ENCODE measurements at regions not wholly inside any gene's neighbourhood (a gene's known extent, or its start where the extent isn't known, plus 50 kb on each side); places are given as distances from the start of the nearest gene placed in this dataset.

DNA sequence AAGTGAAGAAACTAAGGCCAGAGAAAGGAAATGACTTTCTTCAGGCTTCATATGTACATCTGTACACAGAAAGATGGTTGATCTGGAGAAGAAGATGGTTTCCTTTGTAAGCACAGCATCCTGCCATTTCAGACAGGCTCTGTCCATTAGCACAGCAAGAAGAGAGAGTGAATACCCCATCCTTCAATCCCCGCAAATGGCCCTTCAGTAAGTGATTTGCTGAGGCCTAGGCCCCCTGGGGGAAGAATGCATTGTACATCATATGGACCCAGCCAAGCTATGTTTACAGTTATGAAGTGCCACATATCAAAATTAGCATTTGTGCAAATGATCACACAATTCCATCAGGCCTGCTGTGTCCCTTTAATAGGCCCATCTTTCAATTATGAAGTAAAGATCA is 657.4 kb downstream of the BRINP1 start:
- no peak for DNase-seq
- TF ChIP-seq EP300 (IDR thresholded peaks at IDR 0.05) (no peak), POLR2AphosphoS5 (IDR thresholded peaks at IDR 0.05) (no peak), POLR2A (IDR thresholded peaks at IDR 0.05) (no peak)
- TF ChIP-seq, protein P1, sequence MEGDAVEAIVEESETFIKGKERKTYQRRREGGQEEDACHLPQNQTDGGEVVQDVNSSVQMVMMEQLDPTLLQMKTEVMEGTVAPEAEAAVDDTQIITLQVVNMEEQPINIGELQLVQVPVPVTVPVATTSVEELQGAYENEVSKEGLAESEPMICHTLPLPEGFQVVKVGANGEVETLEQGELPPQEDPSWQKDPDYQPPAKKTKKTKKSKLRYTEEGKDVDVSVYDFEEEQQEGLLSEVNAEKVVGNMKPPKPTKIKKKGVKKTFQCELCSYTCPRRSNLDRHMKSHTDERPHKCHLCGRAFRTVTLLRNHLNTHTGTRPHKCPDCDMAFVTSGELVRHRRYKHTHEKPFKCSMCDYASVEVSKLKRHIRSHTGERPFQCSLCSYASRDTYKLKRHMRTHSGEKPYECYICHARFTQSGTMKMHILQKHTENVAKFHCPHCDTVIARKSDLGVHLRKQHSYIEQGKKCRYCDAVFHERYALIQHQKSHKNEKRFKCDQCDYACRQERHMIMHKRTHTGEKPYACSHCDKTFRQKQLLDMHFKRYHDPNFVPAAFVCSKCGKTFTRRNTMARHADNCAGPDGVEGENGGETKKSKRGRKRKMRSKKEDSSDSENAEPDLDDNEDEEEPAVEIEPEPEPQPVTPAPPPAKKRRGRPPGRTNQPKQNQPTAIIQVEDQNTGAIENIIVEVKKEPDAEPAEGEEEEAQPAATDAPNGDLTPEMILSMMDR (IDR thresholded peaks at IDR 0.05), result no peak
- H3K27me3 ChIP-seq, result no peaks in the 10 kb centered on the region
- no peaks in the 10 kb centered on the region for H3K36me3 ChIP-seq
- 63 to 83% methylated on average over 1 of the region's 1 CpG for WGBS, 2 donors
- no peak overlapping the region for H3K4me3 ChIP-seq
- no peak for ATAC-seq (ENCODE audit: low FRiP score in 2 of 2)
- H3K27ac ChIP-seq, result no peak overlapping the region
- no peaks in the 10 kb centered on the region for H3K9me3 ChIP-seq
- no peaks in the 10 kb centered on the region for H3K4me1 ChIP-seq

DNA sequence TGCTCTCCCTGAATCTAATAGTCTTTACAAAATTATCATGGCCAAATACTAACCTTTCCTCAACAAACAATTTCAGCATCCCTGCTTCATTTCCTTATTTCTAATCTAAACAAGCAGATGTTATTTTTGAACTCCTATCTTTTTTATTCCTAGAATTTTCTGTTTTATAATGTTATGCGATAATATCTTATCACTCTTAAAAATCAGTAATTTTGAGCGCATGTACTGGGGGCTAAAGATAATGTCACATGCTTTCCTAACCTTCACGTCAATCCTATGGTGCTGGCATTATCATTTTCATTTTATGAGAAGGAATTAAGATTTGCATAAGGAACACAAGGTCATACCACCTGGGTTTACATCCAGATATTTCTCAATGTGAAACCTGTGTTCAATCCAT is 648.0 kb downstream of the BRINP1 start:
- H3K27ac ChIP-seq, result no peak overlapping the region
- H3K9me3 ChIP-seq, result no peaks in the 10 kb centered on the region
- TF ChIP-seq POLR2A (IDR thresholded peaks at IDR 0.05) (no peak), POLR2AphosphoS5 (IDR thresholded peaks at IDR 0.05) (no peak), EP300 (IDR thresholded peaks at IDR 0.05) (no peak)
- TF ChIP-seq, protein P1 (IDR thresholded peaks at IDR 0.05), result no peak
- no peak overlapping the region for H3K4me3 ChIP-seq
- no peaks in the 10 kb centered on the region for H3K27me3 ChIP-seq
- H3K36me3 ChIP-seq, result no peaks in the 10 kb centered on the region
- no peak for ATAC-seq (ENCODE audit: low FRiP score in 2 of 2)
- DNase-seq, result no peak
- no peaks in the 10 kb centered on the region for H3K4me1 ChIP-seq
- WGBS, 2 donors, result 85 to 90% methylated on average over 3 of the region's 3 CpGs

DNA sequence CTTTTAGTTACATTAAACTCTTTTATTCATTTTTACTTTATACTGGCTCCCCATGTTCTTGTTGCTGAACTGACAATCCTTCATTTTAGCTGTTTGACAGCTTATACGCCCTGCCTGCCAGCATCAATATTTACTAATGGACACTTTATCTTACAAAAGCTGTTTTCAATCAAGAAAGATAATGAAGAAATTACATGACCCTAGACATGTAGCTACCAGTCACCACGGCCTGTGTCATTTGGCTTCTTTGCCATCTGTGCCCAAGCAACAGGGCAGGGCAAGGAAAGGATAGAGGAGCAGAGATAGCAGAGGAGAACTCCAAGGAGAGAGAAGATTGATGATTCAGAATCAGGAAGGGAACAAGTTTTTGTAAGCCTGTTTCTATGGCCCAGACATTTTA is 647.3 kb downstream of the BRINP1 start:
- DNase-seq (no peak), ATAC-seq (ENCODE audit: low FRiP score in 2 of 2) (no peak)
- whole genome bisulfite sequencing, 2 donors, result 55 to 69% methylated on average over 2 of the region's 2 CpGs
- TF ChIP-seq POLR2A (IDR thresholded peaks at IDR 0.05), result no peak
- no peak for TF ChIP-seq EP300 (IDR thresholded peaks at IDR 0.05)
- TF ChIP-seq POLR2AphosphoS5 (IDR thresholded peaks at IDR 0.05), result no peak
- TF ChIP-seq, protein P1 (IDR thresholded peaks at IDR 0.05), result no peak
- Histone ChIP-seq H3K4me1 (no peaks in the 10 kb centered on the region), H3K9me3 (no peaks in the 10 kb centered on the region), H3K4me3 (no peak overlapping the region), H3K27me3 (no peaks in the 10 kb centered on the region), H3K27ac (no peak overlapping the region), H3K36me3 (no peaks in the 10 kb centered on the region)

DNA sequence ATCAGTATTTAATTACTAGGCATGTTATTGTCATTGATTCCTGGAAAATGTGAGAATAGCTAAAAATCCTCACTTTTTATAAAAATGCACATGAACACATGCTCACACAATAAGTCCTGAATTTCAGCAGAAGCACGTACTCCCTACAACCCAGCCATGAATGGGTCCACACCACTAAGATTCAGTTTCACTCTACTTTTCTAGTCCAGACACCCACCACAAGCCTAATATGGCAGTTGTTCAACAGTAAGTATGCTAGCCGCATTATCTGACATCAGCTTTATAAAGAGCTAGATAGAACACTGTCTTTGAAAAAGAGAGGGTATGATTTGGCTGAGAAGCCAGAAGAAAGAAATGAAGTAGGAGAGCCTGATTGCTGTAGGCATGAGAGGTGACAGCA is 639.3 kb downstream of the BRINP1 start:
- no peak for TF ChIP-seq POLR2A (IDR thresholded peaks at IDR 0.05)
- no peak for TF ChIP-seq POLR2AphosphoS5 (IDR thresholded peaks at IDR 0.05)
- no peak for TF ChIP-seq EP300 (IDR thresholded peaks at IDR 0.05)
- TF ChIP-seq, protein P1 (IDR thresholded peaks at IDR 0.05), result no peak
- no peak for ATAC-seq (ENCODE audit: low FRiP score in 2 of 2)
- Histone ChIP-seq H3K4me3 (no peak overlapping the region), H3K4me1 (no peaks in the 10 kb centered on the region), H3K36me3 (no peaks in the 10 kb centered on the region), H3K27ac (no peak overlapping the region), H3K27me3 (no peaks in the 10 kb centered on the region), H3K9me3 (no peaks in the 10 kb centered on the region)
- WGBS, 2 donors, result 91 to 96% methylated on average over 2 of the region's 2 CpGs
- no peak for DNase-seq

DNA sequence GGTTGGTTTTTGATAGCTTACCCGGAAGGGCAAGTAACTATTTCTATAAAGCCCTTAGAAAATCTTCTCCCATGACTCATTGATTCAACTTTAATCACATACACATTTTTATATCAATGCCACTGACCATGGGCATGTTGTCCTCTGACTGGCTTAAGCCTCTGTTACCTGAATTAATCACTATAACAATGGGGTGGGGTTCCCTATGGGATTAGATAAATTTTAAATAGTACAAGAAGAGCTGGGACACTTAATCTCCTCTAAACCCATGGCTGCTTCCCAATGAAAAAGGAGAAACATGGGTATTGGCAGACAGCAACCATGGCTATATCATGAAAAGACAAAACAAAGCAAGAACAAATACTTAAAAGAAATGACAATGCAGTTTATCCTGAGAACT is 636.2 kb downstream of the BRINP1 start:
- peaks cover 0 to 18% (median 6%) of the 10 kb centered on the region in 4 donors for H3K9me3 ChIP-seq
- no peak for TF ChIP-seq EP300 (IDR thresholded peaks at IDR 0.05)
- TF ChIP-seq, protein P1 (IDR thresholded peaks at IDR 0.05), result no peak
- TF ChIP-seq POLR2AphosphoS5 (IDR thresholded peaks at IDR 0.05), result no peak
- no peak for TF ChIP-seq POLR2A (IDR thresholded peaks at IDR 0.05)
- H3K4me3 ChIP-seq, result no peak overlapping the region
- ATAC-seq (ENCODE audit: low FRiP score in 2 of 2) (no peak), DNase-seq (no peak)
- no peaks in the 10 kb centered on the region for H3K4me1 ChIP-seq
- no peaks in the 10 kb centered on the region for H3K36me3 ChIP-seq
- H3K27ac ChIP-seq, result no peak overlapping the region
- 4 to 40% methylated on average over 1 of the region's 1 CpG for WGBS, 2 donors
- H3K27me3 ChIP-seq, result no peaks in the 10 kb centered on the region

Data from upper lobe of left lung (tissue), 6 donors.